GM18508 (cell line): ENCODE measurements at regions not wholly inside any gene's neighbourhood (a gene's known extent, or its start where the extent isn't known, plus 50 kb on each side); places are given as distances from the start of the nearest gene placed in this dataset.

ENCODE experiments used
- ATAC-seq: cut with Tn5 transposase; IDR thresholded peaks from one replicate; pipeline ENCODE4 v1.9.1; 2021; ENCODE audit warnings: moderate number of reproducible peaks; ENCODE audit not compliant: insufficient read depth, unreplicated experiment

- ATAC-seq = no peak
These were observed 711.7 kb downstream of the SORCS3 start for GRCh38 chr10:105352827-105353226.

- ATAC-seq = no peak
These were observed 711.2 kb downstream of the SORCS3 start for GRCh38 chr10:105352281-105352680.

DNA sequence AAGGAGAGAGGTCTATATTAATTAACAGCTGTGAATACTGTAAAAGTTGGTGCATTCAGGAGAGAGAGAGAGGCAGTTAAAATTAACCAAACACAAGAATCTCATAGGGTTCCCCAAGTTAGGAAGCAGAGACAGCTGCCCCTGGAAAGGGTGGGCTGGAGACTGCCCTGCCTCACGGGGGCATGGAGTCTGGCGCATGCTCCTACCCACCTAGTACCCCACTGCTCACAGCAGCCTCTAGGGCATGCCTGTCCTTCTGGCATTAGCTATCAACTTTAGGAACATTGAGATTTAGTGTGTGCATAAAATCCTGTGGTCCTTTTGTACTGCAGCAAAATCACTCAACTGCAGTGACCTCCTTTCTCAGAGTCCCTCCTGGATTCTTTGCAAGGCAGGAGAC, 710.1 kb downstream of the SORCS3 start:
- ATAC-seq = no peak

DNA sequence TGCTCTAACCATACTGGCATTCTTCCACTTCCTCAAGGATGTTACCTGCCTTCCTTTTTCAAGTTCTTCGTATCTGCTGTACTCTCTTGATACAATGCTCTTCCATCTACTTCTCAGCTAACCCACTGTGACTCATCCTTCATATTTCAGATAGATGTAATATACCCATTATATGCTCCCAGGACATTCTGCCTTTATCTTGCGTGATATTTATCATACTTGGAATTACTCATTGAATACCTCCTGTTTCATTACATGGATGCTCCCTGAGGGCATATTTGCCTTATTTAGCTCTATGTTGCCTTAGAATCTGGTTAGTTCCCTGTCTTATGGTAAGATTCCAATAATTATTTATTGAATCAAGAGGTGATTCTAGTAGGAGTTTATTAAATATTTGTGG, 706.4 kb downstream of the SORCS3 start:
- no peak for ATAC-seq

DNA sequence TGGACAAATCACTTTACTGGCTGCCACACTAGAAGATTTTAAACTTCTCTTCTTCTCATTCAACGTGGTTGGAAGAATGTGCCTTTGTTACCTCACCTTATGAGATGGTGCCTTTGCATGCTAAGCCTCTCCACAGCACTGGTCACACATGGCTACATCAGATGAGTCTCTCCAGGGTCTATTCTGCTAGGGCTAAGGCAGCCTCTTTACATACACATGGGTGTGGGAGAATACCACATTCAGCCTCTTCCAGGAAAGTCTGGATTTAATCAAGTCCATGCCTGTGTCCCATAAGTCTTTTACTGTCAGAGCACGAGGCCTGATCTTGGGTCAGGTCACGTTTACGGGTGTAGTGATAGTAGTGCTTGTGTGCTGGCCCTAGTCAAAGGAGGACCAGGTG, 701.5 kb downstream of the SORCS3 start:
- no peak for ATAC-seq

- no peak for ATAC-seq
These were observed 698.6 kb downstream of the SORCS3 start for GRCh38 chr10:105339669-105340068.

- ATAC-seq = no peak
These were observed 687.5 kb downstream of the SORCS3 start for GRCh38 chr10:105328503-105329133.
